ENCODE measurements at regions not wholly inside any gene's neighbourhood (a gene's known extent, or its start where the extent isn't known, plus 50 kb on each side); places are given as distances from the start of the nearest gene placed in this dataset.

DNA sequence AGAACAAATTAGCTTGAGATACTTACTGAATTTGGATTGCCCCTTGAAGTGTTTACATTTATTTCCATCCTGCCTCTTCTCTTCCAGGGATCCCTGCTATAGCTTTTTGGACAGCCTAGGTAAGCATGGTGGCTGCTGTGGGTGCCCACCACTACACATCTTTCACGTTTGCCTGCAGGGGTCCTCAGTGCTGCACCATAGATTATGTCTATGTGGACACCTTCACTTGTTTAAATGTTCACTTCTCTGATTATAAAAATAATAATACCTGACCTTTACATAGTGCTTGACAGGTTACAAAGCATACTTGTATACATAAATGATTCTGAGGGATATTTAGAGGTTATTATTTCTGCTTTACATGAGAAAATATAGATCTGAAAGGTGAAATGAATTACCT is 67.9 kb upstream of the SLC4A4 start:
- H3K4me1 Mint-ChIP-seq (ENCODE audit: unreplicated experiment), result peaks cover 18% of the 10 kb centered on the region
- no peaks in the 10 kb centered on the region for H3K36me3 Mint-ChIP-seq (ENCODE audit: low read depth, unreplicated experiment)
- no peaks in the 10 kb centered on the region for H3K9me3 Mint-ChIP-seq (ENCODE audit: unreplicated experiment)
- TF ChIP-seq, protein P1, sequence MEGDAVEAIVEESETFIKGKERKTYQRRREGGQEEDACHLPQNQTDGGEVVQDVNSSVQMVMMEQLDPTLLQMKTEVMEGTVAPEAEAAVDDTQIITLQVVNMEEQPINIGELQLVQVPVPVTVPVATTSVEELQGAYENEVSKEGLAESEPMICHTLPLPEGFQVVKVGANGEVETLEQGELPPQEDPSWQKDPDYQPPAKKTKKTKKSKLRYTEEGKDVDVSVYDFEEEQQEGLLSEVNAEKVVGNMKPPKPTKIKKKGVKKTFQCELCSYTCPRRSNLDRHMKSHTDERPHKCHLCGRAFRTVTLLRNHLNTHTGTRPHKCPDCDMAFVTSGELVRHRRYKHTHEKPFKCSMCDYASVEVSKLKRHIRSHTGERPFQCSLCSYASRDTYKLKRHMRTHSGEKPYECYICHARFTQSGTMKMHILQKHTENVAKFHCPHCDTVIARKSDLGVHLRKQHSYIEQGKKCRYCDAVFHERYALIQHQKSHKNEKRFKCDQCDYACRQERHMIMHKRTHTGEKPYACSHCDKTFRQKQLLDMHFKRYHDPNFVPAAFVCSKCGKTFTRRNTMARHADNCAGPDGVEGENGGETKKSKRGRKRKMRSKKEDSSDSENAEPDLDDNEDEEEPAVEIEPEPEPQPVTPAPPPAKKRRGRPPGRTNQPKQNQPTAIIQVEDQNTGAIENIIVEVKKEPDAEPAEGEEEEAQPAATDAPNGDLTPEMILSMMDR (IDR thresholded peaks at IDR 0.05; ENCODE audit: unreplicated experiment), result peak; percentile 28
- H3K27ac Mint-ChIP-seq (ENCODE audit: unreplicated experiment), result no peak overlapping the region
- no peak overlapping the region for H3K4me3 Mint-ChIP-seq (ENCODE audit: unreplicated experiment)
- H3K27me3 Mint-ChIP-seq (ENCODE audit: unreplicated experiment), result no peaks in the 10 kb centered on the region
- peak; percentile 63 for DNase-seq (ENCODE audit: low spot score)

DNA sequence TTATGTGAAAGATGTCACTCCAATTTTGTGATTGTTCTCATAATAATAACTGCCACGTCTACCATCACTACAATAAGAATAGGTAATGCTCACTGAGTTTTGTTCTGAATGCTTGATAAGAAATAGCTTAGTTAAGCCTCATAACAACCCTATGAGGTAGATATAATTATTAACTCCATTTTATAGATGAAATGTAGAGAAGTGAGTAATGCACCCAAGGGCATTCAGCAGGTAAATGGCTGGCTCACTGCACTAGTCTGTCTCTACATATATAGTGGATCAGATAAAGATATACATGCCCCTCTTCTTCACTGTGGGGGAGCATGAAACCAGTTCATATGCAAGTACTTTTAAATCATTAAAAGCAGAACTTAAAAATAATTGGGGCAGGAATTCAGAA is 65.8 kb upstream of the SLC4A4 start:
- H3K4me3 Mint-ChIP-seq (ENCODE audit: unreplicated experiment), result no peak overlapping the region
- peaks cover 21% of the 10 kb centered on the region for H3K4me1 Mint-ChIP-seq (ENCODE audit: unreplicated experiment)
- no peaks in the 10 kb centered on the region for H3K9me3 Mint-ChIP-seq (ENCODE audit: unreplicated experiment)
- H3K27ac Mint-ChIP-seq (ENCODE audit: unreplicated experiment), result no peak overlapping the region
- no peaks in the 10 kb centered on the region for H3K36me3 Mint-ChIP-seq (ENCODE audit: low read depth, unreplicated experiment)
- no peak for DNase-seq (ENCODE audit: low spot score)
- TF ChIP-seq, protein P1 (IDR thresholded peaks at IDR 0.05; ENCODE audit: unreplicated experiment), result no peak
- H3K27me3 Mint-ChIP-seq (ENCODE audit: unreplicated experiment), result peaks cover 3% of the 10 kb centered on the region

DNA sequence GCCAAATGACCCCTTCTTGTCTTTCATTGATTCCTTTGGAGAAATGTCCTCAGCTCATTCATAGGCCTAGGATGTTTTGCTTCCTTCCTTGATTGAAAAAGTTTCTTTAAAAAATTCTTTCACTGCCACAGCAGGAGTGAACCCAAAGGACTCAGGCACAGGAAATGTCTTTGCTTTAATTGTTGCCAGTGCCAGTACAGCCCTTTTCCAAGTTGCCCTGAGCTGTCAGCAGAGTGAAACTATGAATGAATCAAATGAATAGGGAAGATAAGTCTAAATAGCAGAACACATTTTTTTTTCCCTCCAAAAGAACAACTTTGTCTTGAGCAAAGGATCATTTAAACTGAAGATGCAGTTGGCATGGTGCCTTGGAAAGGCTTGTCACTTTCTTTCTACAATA is 63.8 kb upstream of the SLC4A4 start:
- H3K27ac Mint-ChIP-seq (ENCODE audit: unreplicated experiment), result no peak overlapping the region
- no peak overlapping the region for H3K4me3 Mint-ChIP-seq (ENCODE audit: unreplicated experiment)
- no peaks in the 10 kb centered on the region for H3K36me3 Mint-ChIP-seq (ENCODE audit: low read depth, unreplicated experiment)
- peaks cover 3% of the 10 kb centered on the region for H3K27me3 Mint-ChIP-seq (ENCODE audit: unreplicated experiment)
- H3K4me1 Mint-ChIP-seq (ENCODE audit: unreplicated experiment), result peaks cover 21% of the 10 kb centered on the region
- DNase-seq (ENCODE audit: low spot score), result no peak
- TF ChIP-seq, protein P1 (IDR thresholded peaks at IDR 0.05; ENCODE audit: unreplicated experiment), result no peak
- H3K9me3 Mint-ChIP-seq (ENCODE audit: unreplicated experiment), result no peaks in the 10 kb centered on the region

DNA sequence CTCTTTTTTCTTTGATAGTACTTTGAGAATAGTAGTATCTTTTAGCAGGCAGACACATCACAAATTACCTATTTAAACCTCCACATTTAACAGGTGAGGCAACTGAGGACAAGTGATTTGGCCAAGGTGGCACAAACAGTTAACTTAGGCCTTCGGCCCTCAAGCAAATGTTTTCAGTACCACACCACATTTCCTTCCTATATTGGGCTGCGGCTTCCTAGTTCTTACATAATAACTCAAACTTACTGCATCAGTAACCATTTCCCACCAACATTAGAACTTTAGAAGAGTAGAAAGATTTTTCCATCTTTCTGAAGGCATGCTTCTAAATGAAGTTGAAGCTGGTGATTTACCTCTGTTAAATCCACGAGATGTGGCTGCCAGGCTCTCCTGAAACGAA is 63.2 kb upstream of the SLC4A4 start:
- peaks cover 21% of the 10 kb centered on the region for H3K4me1 Mint-ChIP-seq (ENCODE audit: unreplicated experiment)

DNA sequence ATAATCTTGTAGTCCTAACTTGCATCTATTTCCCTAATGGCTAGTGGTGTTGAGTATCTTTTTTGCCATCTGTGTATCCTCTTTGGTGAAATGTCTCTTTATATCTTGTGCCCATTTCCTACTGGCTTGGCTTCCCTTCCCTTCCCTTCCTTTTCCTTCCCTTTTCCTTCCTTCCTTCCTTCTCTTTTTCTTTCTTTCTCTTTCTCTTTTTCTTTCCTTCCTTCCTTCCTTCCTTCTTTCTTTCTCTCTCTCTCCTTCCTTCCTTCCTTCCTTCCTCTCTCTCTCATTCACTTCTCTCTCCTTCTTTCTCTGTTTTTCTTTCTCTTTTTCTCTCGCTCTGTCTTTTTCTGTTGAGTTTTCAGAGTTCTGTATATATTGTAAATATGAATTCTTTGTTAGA is 61.5 kb upstream of the SLC4A4 start:
- Mint-ChIP-seq H3K27ac (ENCODE audit: unreplicated experiment) (no peak overlapping the region), H3K4me1 (ENCODE audit: unreplicated experiment) (peaks cover 21% of the 10 kb centered on the region), H3K4me3 (ENCODE audit: unreplicated experiment) (no peak overlapping the region), H3K27me3 (ENCODE audit: unreplicated experiment) (peaks cover 3% of the 10 kb centered on the region), H3K36me3 (ENCODE audit: low read depth, unreplicated experiment) (no peaks in the 10 kb centered on the region), H3K9me3 (ENCODE audit: unreplicated experiment) (no peaks in the 10 kb centered on the region)
- TF ChIP-seq, protein P1 (IDR thresholded peaks at IDR 0.05; ENCODE audit: unreplicated experiment), result no peak
- no peak for DNase-seq (ENCODE audit: low spot score)

More for the DNA sequence above, 63.2 kb upstream of the SLC4A4 start:
- TF ChIP-seq, protein P1 (IDR thresholded peaks at IDR 0.05; ENCODE audit: unreplicated experiment), result no peak
- Mint-ChIP-seq H3K27ac (ENCODE audit: unreplicated experiment) (no peak overlapping the region), H3K9me3 (ENCODE audit: unreplicated experiment) (no peaks in the 10 kb centered on the region), H3K27me3 (ENCODE audit: unreplicated experiment) (peaks cover 3% of the 10 kb centered on the region), H3K4me3 (ENCODE audit: unreplicated experiment) (no peak overlapping the region), H3K36me3 (ENCODE audit: low read depth, unreplicated experiment) (no peaks in the 10 kb centered on the region)
- no peak for DNase-seq (ENCODE audit: low spot score)

All from endothelial cell (in vitro differentiated cells).